Spleen (tissue), 11 donors: ENCODE measurements at regions not wholly inside any gene's neighbourhood (a gene's known extent, or its start where the extent isn't known, plus 50 kb on each side); places are given as distances from the start of the nearest gene placed in this dataset.

Experiments used
- DNase-seq: peaks from one replicate; pipeline ENCODE4 v3.0.0-alpha.2; 2020
- H3K27ac ChIP-seq, 8 donors: fragments of 200-600 bp; sonication (generic) in 7 of 8; 1 replicate in 4 of 8; 2 replicates in 4 of 8; pipeline versions ENCODE4 v1.5.0 to v1.8.0; 2016 to 2021; ENCODE audit warnings: inconsistent platforms in 4 of 8, mild to moderate bottlenecking in 4 of 8, moderate library complexity in 1 of 8
- H3K27me3 ChIP-seq, 7 donors: fragments of 200-600 bp; sonication (generic) in 6 of 7; replicated peaks in 1 of 7; 1 replicate in 4 of 7; 2 replicates in 3 of 7; pipeline versions ENCODE4 v1.5.0 to v1.8.0; 2016 to 2021; ENCODE audit warnings: inconsistent platforms in 3 of 7, mild to moderate bottlenecking in 1 of 7
- H3K36me3 ChIP-seq, 6 donors: fragments of 200-600 bp; sonication (generic) in 5 of 6; 1 replicate in 4 of 6; 2 replicates in 2 of 6; pipeline versions ENCODE4 v1.5.0 to v1.8.0; 2016 to 2021; ENCODE audit warnings: inconsistent platforms in 2 of 6
- H3K4me1 ChIP-seq, 6 donors: fragments of 200-600 bp; sonication (generic) in 5 of 6; 1 replicate in 3 of 6; 2 replicates in 3 of 6; pipeline versions ENCODE4 v1.5.0 to v1.8.0; 2016 to 2021; ENCODE audit warnings: inconsistent platforms in 3 of 6
- H3K4me3 ChIP-seq, 8 donors: fragments of 200-600 bp; sonication (generic) in 7 of 8; 1 replicate in 4 of 8; 2 replicates in 4 of 8; pipeline versions ENCODE4 v1.5.0 to v1.8.0; 2016 to 2021; ENCODE audit warnings: inconsistent platforms in 4 of 8, mild to moderate bottlenecking in 4 of 8, moderate library complexity in 2 of 8
- H3K9me3 ChIP-seq, 8 donors: fragments of 200-600 bp; sonication (generic) in 7 of 8; 1 replicate in 4 of 8; 2 replicates in 4 of 8; pipeline versions ENCODE4 v1.5.0 to v1.8.0; 2016 to 2021; ENCODE audit warnings: inconsistent platforms in 4 of 8
- POLR2A ChIP-seq, 3 donors: fragments of 450-650 bp; IDR thresholded peaks; one replicate each; pipeline ENCODE4 v1.5.1; 2017; ENCODE audit warnings: antibody characterized with exemption in 3 of 3, mild to moderate bottlenecking in 1 of 3
- POLR2AphosphoS5 ChIP-seq, 3 donors: sonication (generic); formaldehyde crosslinking; IDR thresholded peaks; one replicate each; pipeline ENCODE4 v1.5.1; 2017; ENCODE audit warnings: antibody characterized with exemption in 3 of 3
- WGBS, 5 donors: extraction: QIAGEN DNeasy Blood & Tissue Kit in 3 of 5; methylation state at CpG; one replicate each; pipeline versions ENCODE4 v1.1.5 to v1.1.7; 2013 to 2018; 5-methylcytosine and 5-hydroxymethylcytosine counted together
- intact Hi-C: fragments of 100-400 bp; cut with DNase I; formaldehyde crosslinking; loops from one replicate; pipeline ENCODE4 v1.15.0; 2023; ENCODE audit warnings: low total_unique reads
- TF ChIP-seq, protein P1 (sequence below), 11 experiments: fragments of 200-600 bp in 7 of 11; fragments of 450-650 bp in 4 of 11; sonication (generic) in 4 of 11; IDR thresholded peaks in 8 of 11; conservative IDR thresholded peaks in 3 of 11; 1 replicate in 7 of 11; 2 replicates in 4 of 11; pipeline versions ENCODE4 v1.4.0 to v1.8.0; 2016 to 2021; ENCODE audit warnings: antibody characterized with exemption in 11 of 11, inconsistent platforms in 4 of 11, mild to moderate bottlenecking in 1 of 11
- donor health status: healthy with polysubstance abuse.
- donor health status: DM: no; HTN: no; CAD: no; lungs with moderate emphysema.
- donor health status: DM: no; HTN: no; CAD: no.
- donor health status: Bipolar disorder and iron deficiency.
- donor health status: healthy.
- donor health status: DM: no; HTN: no; CAD: no.
- donor health status: DM: yes; HTN: yes; CAD: no.

DNA sequence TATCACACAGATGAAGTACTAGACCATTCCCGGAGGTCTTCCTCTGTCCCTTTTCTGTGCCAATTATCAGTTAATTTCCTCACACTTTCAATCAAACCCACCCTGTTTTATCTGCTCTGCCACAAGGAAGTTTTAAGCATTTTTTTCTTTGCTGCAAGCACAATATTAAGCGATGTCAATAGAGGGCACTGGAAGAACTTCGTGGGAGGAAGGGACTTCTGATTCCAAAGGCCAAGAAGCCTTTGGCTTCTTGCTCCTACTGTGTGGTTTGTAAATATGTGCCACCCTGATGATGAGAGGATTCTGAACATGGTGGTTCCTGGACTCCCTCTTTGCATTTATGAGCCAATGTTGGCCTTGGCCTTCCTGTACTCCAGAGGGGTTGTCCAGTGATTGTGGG lies 1712.5 kb upstream of the C9orf72 start:
- DNase-seq, result no peak
- 39 to 56% (median 50%) methylated on average over 3 of the region's 3 CpGs for WGBS, 5 donors
- Histone ChIP-seq H3K36me3 (no peaks in the 10 kb centered on the region), H3K27ac (no peak overlapping the region), H3K4me1 (no peaks in the 10 kb centered on the region), H3K9me3 (no peaks in the 10 kb centered on the region), H3K27me3 (no peaks in the 10 kb centered on the region), H3K4me3 (no peak overlapping the region)
- TF ChIP-seq POLR2AphosphoS5 (IDR thresholded peaks at IDR 0.05) (no peak), POLR2A (IDR thresholded peaks at IDR 0.05) (no peak)
- TF ChIP-seq, protein P1, sequence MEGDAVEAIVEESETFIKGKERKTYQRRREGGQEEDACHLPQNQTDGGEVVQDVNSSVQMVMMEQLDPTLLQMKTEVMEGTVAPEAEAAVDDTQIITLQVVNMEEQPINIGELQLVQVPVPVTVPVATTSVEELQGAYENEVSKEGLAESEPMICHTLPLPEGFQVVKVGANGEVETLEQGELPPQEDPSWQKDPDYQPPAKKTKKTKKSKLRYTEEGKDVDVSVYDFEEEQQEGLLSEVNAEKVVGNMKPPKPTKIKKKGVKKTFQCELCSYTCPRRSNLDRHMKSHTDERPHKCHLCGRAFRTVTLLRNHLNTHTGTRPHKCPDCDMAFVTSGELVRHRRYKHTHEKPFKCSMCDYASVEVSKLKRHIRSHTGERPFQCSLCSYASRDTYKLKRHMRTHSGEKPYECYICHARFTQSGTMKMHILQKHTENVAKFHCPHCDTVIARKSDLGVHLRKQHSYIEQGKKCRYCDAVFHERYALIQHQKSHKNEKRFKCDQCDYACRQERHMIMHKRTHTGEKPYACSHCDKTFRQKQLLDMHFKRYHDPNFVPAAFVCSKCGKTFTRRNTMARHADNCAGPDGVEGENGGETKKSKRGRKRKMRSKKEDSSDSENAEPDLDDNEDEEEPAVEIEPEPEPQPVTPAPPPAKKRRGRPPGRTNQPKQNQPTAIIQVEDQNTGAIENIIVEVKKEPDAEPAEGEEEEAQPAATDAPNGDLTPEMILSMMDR (IDR thresholded peaks at IDR 0.05 in 8 of 11, conservative IDR thresholded peaks at IDR 0.05 in 3 of 11), result no peak
- intact Hi-C loops, result no loop called here

DNA sequence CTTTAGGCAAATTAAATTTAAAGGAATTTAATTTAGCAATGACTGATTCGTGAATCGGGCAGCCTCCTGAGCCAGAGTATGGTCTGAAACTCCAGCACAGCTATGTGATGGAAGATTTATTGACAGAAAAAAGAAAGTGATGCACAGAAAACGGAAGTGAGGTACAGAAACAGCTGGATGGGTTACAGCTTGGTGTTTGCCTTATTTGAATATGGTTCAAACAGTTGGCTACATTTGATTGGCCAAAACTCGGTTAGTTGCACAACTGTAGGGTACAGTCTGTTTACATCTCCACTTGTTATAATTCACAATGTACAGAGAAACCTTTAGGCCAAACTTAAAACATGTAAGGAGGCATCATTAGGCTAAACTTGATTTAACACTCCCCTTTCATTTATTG lies 1716.1 kb upstream of the C9orf72 start:
- no peak for DNase-seq
- no peaks in the 10 kb centered on the region for H3K4me1 ChIP-seq
- H3K27ac ChIP-seq, result no peak overlapping the region
- 56 to 80% (median 70%) methylated on average over 4 of the region's 4 CpGs for WGBS, 5 donors
- intact Hi-C loops, result no loop called here
- H3K4me3 ChIP-seq, result no peak overlapping the region
- no peaks in the 10 kb centered on the region for H3K36me3 ChIP-seq
- H3K27me3 ChIP-seq, result no peaks in the 10 kb centered on the region
- TF ChIP-seq POLR2AphosphoS5 (IDR thresholded peaks at IDR 0.05) (no peak), POLR2A (IDR thresholded peaks at IDR 0.05) (no peak)
- TF ChIP-seq, protein P1 (IDR thresholded peaks at IDR 0.05 in 8 of 11, conservative IDR thresholded peaks at IDR 0.05 in 3 of 11), result no peak
- peaks cover 0 to 20% (median 17%) of the 10 kb centered on the region in 8 donors for H3K9me3 ChIP-seq

DNA sequence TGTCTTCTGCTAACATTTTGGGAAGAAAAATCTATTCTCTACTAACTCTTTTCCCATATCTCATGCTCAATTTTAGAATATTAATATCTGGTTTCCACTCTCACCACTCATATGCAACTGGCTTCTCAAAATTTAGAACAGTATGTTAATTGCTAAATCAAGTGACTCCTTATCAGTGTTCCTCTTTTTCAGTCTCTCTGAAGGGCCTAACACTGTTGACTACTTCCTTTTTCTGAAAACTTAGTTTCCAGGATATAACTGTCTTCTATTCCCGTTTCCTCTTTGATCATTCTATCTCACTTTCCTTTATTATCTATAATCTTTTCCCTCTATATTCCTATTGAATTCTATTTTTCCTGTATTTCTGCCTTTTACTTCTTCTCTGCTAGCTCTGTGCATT lies 1717.2 kb upstream of the C9orf72 start:
- Histone ChIP-seq H3K4me3 (no peak overlapping the region), H3K27ac (no peak overlapping the region), H3K9me3 (peaks cover 0 to 30% (median 24%) of the 10 kb centered on the region in 8 donors), H3K4me1 (no peaks in the 10 kb centered on the region), H3K27me3 (no peaks in the 10 kb centered on the region), H3K36me3 (no peaks in the 10 kb centered on the region)
- 20 to 27% (median 21%) methylated on average over 1 of the region's 1 CpG for WGBS, 5 donors
- intact Hi-C loops, result no loop called here
- DNase-seq, result no peak
- TF ChIP-seq, protein P1 (IDR thresholded peaks at IDR 0.05 in 8 of 11, conservative IDR thresholded peaks at IDR 0.05 in 3 of 11), result no peak
- TF ChIP-seq POLR2A (IDR thresholded peaks at IDR 0.05) (no peak), POLR2AphosphoS5 (IDR thresholded peaks at IDR 0.05) (no peak)

DNA sequence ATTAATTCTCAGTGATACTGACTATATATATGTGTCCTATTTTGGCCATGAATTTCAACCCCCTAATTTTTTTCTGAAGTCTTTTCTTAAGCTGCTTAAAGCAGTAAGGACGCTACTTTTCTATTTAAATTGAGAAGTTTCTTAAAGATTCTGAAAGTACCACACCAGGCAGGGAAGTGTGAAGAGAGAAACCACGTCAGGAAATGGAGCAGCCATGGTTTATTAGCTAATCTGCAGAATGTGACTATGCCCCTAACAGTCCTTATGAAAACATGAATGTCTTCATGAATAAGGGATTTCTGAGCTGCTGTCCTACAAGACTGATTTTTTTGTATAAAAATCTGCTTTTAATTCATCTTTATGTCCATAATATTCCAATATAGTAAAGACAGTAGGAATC lies 1724.3 kb upstream of the C9orf72 start:
- intact Hi-C loops, result no loop called here
- Histone ChIP-seq H3K4me3 (no peak overlapping the region), H3K27me3 (no peaks in the 10 kb centered on the region), H3K9me3 (peaks cover 0 to 36% (median 27%) of the 10 kb centered on the region in 8 donors), H3K4me1 (no peaks in the 10 kb centered on the region), H3K36me3 (no peaks in the 10 kb centered on the region), H3K27ac (no peak overlapping the region)
- TF ChIP-seq POLR2AphosphoS5 (IDR thresholded peaks at IDR 0.05) (no peak), POLR2A (IDR thresholded peaks at IDR 0.05) (no peak)
- TF ChIP-seq, protein P1 (IDR thresholded peaks at IDR 0.05 in 8 of 11, conservative IDR thresholded peaks at IDR 0.05 in 3 of 11), result no peak
- 12 to 22% (median 16%) methylated on average over 2 of the region's 2 CpGs for WGBS, 5 donors
- DNase-seq, result no peak
